ENCODE measurements at regions not wholly inside any gene's neighbourhood (a gene's known extent, or its start where the extent isn't known, plus 50 kb on each side); places are given as distances from the start of the nearest gene placed in this dataset.

DNA sequence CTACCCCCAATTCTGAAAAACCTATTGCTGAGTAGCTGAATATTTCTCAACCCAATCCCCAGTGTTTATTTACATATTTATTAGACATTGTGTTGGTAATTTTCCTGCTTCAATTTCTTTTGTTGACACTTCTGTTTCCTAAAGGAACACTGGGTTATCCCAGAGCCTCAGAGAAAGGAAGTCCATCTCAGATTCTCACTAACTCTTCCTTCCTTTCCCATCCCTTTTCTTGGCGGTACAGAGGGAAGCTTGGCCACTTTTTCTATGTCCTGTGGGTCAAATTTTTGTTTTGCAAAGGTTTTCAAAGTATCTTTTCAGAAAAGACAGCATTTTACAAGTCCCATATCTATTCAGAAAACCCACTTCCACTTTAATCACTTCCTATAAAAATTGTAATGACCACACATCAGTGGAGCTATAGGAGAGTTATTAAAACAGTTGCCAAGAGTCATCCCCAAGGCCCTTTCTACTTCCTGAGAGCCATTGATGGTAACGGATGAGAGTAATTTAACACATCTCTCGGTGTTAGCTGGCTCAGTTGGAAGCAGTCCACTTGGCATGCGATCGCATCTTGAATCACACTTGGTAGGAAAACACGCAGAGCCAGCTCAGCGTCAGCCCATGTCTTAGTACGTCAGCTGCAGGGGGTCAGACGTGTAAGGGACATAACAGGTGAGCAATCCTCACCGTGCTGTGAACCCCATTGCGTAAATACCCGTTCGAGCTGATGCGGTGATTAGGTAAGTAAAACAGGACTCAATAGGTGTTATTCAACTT is 231.1 kb upstream of the ADARB2 start:
- ChIA-PET POLR2A (no interaction called here), CTCF (no interaction called here)
- no peak for DNase-seq (ENCODE audit: extremely low spot score)
- TF ChIP-seq FOXA1 (IDR thresholded peaks at IDR 0.05) (no peak), FOXK2 (IDR thresholded peaks at IDR 0.05) (no peak), SUZ12 (IDR thresholded peaks at IDR 0.05) (no peak), BHLHE40 (IDR thresholded peaks at IDR 0.05; ENCODE audit: borderline replicate concordance) (no peak), SP1 (IDR thresholded peaks at IDR 0.05) (no peak), L3MBTL2 (conservative IDR thresholded peaks at IDR 0.05) (no peak), FOXM1 (IDR thresholded peaks at IDR 0.05; ENCODE audit: borderline replicate concordance) (no peak), TARDBP (IDR thresholded peaks at IDR 0.05) (no peak), ARNT (IDR thresholded peaks at IDR 0.05) (no peak), NFRKB (IDR thresholded peaks at IDR 0.05) (no peak)
- TF ChIP-seq, protein P1, sequence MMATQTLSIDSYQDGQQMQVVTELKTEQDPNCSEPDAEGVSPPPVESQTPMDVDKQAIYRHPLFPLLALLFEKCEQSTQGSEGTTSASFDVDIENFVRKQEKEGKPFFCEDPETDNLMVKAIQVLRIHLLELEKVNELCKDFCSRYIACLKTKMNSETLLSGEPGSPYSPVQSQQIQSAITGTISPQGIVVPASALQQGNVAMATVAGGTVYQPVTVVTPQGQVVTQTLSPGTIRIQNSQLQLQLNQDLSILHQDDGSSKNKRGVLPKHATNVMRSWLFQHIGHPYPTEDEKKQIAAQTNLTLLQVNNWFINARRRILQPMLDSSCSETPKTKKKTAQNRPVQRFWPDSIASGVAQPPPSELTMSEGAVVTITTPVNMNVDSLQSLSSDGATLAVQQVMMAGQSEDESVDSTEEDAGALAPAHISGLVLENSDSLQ (IDR thresholded peaks at IDR 0.05) = no peak

DNA sequence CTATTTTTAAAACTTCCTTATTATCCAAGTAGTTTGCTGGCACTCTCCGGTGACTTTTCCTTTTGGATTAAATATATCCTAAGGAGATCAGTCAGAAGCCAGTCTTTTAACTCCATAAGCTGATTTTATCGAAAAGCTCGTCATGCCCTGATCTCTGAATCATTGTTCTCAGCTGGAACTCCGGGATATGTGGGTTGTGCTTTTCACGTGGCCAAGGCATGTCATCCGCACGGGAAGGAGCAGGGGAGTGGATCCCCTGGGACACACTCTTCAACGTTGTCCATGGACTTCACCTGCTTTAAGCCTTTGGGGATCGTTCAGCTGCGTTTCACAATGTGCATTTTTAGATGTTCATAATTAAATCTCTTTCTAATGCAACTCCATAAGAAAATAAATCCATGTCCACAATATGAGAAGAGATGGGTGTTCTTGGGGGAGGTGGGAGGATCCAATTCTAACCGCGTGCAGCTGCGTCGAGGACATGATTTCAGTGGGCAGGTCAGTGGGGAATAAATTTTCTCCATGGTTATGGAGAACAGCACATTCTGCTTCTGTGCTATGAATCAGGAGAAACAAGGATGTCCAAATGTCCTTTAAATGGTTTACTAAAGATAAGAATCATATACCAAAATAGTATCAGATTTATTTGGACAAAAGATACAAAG is 229.5 kb upstream of the ADARB2 start:
- TF ChIP-seq BHLHE40 (IDR thresholded peaks at IDR 0.05; ENCODE audit: borderline replicate concordance) = no peak
- no peak for TF ChIP-seq CTBP1 (IDR thresholded peaks at IDR 0.05; ENCODE audit: borderline replicate concordance)
- TF ChIP-seq ARNT (IDR thresholded peaks at IDR 0.05) = no peak
- TF ChIP-seq FOXK2 (IDR thresholded peaks at IDR 0.05) = no peak
- TF ChIP-seq TARDBP (IDR thresholded peaks at IDR 0.05) = no peak
- TF ChIP-seq, protein P1 (IDR thresholded peaks at IDR 0.05) = no peak
- no peak for TF ChIP-seq NFRKB (IDR thresholded peaks at IDR 0.05)
- no peak for TF ChIP-seq HDGF (IDR thresholded peaks at IDR 0.05; ENCODE audit: borderline replicate concordance)
- CTCF ChIA-PET = interaction anchor here (1.0 kb wide), 1 partner anchor 171 kb away, joined by 3 read pairs; no protein-coding TSS in a partner anchor
- POLR2A ChIA-PET = no interaction called here
- DNase-seq (ENCODE audit: extremely low spot score) = no peak

DNA sequence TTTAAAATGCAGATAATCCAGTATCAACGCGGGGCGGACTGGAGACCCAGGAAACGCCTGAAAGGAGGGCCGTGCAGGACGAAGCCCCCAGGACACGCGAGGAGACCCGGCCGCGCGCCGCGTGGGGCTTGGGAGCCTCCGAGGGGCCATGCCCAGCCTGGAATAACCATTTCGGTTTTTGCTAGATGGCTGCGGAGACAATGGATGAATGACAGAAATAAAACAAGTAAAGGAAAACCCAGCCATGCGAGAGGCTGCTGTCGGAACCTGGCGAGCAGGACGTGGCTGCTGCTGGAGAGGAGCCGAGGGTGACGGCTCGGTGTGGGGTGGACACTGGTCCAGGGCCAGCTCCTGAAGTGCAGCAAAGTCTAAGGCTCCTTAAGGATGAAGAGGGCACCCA is 227.2 kb upstream of the ADARB2 start:
- TF ChIP-seq HDGF (IDR thresholded peaks at IDR 0.05; ENCODE audit: borderline replicate concordance) (no peak), FOXM1 (IDR thresholded peaks at IDR 0.05; ENCODE audit: borderline replicate concordance) (no peak), ARNT (IDR thresholded peaks at IDR 0.05) (no peak), CTBP1 (IDR thresholded peaks at IDR 0.05; ENCODE audit: borderline replicate concordance) (no peak), TARDBP (IDR thresholded peaks at IDR 0.05) (no peak), NFRKB (IDR thresholded peaks at IDR 0.05) (no peak), L3MBTL2 (conservative IDR thresholded peaks at IDR 0.05) (no peak), SP1 (IDR thresholded peaks at IDR 0.05) (no peak)
- CTCF ChIA-PET = no interaction called here

DNA sequence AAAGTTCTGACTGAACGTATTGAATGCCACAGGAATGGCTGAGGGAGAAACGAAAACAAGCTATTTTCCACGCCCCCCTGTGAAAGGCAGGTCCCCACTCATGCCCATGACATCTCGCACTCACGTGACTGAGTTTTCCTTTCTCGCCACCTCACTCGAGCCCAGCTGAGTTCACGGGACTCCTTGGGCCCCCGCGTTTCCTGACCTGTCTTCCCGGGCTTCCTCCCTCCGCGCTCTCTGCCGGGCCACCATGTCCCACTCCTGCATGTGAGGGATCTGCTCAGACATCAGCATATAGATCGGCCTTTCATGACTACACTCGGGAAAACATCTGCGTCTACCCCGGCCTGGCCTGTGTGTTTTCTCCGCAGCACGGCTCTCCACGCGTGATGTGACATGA is 226.0 kb upstream of the ADARB2 start:
- ChIA-PET POLR2A (no interaction called here), CTCF (no interaction called here)
- TF ChIP-seq SUZ12 (IDR thresholded peaks at IDR 0.05) (no peak), HDGF (IDR thresholded peaks at IDR 0.05; ENCODE audit: borderline replicate concordance) (no peak), NFRKB (IDR thresholded peaks at IDR 0.05) (no peak), FOXA1 (IDR thresholded peaks at IDR 0.05) (no peak), BHLHE40 (IDR thresholded peaks at IDR 0.05; ENCODE audit: borderline replicate concordance) (no peak), FOXK2 (IDR thresholded peaks at IDR 0.05) (no peak), LEF1 (IDR thresholded peaks at IDR 0.05; ENCODE audit: borderline replicate concordance) (no peak), ELF4 (IDR thresholded peaks at IDR 0.05) (no peak), FOXM1 (IDR thresholded peaks at IDR 0.05; ENCODE audit: borderline replicate concordance) (no peak), ZNF384 (IDR thresholded peaks at IDR 0.05) (no peak), ARNT (IDR thresholded peaks at IDR 0.05) (no peak), L3MBTL2 (conservative IDR thresholded peaks at IDR 0.05) (no peak), CTBP1 (IDR thresholded peaks at IDR 0.05; ENCODE audit: borderline replicate concordance) (no peak), TARDBP (IDR thresholded peaks at IDR 0.05) (no peak), SP1 (IDR thresholded peaks at IDR 0.05) (no peak)
- TF ChIP-seq, protein P1 (IDR thresholded peaks at IDR 0.05) = no peak
- DNase-seq (ENCODE audit: extremely low spot score) = no peak

More for the DNA sequence above, 227.2 kb upstream of the ADARB2 start:
- DNase-seq (ENCODE audit: extremely low spot score) = no peak
- POLR2A ChIA-PET = no interaction called here

DNA sequence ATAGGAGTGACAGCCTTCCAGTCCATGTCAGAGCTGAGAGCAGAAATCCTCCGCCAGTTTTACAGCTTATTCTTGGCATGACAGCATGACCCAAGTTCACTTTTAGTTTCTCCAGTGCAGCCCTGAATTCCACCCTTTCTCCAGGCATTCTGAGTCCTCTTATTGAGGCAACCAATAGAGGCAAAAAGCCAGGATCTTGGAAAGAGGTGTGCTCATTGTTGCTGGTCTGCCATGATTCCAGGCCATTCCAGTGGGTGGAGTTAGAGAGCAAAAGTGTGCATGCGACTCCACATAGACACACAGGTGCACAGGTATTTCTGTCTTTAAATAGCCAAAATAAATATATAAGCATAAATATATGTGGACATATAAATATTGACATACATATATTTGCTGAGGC is 224.7 kb upstream of the ADARB2 start:
- no peak for DNase-seq (ENCODE audit: extremely low spot score)
- CTCF ChIA-PET = no interaction called here
- POLR2A ChIA-PET = no interaction called here
- TF ChIP-seq ARNT (IDR thresholded peaks at IDR 0.05) (no peak), SP1 (IDR thresholded peaks at IDR 0.05) (no peak), TARDBP (IDR thresholded peaks at IDR 0.05) (no peak), SUZ12 (IDR thresholded peaks at IDR 0.05) (no peak), LEF1 (IDR thresholded peaks at IDR 0.05; ENCODE audit: borderline replicate concordance) (no peak), L3MBTL2 (conservative IDR thresholded peaks at IDR 0.05) (no peak), ZNF384 (IDR thresholded peaks at IDR 0.05) (no peak), ELF4 (IDR thresholded peaks at IDR 0.05) (no peak), FOXM1 (IDR thresholded peaks at IDR 0.05; ENCODE audit: borderline replicate concordance) (no peak), FOXK2 (IDR thresholded peaks at IDR 0.05) (no peak), BHLHE40 (IDR thresholded peaks at IDR 0.05; ENCODE audit: borderline replicate concordance) (no peak), HDGF (IDR thresholded peaks at IDR 0.05; ENCODE audit: borderline replicate concordance) (no peak)
- TF ChIP-seq, protein P1 (IDR thresholded peaks at IDR 0.05) = no peak
